GM23338 (cell line): ENCODE measurements at regions not wholly inside any gene's neighbourhood (a gene's known extent, or its start where the extent isn't known, plus 50 kb on each side); places are given as distances from the start of the nearest gene placed in this dataset.

Source experiments
- CREB1 ChIP-seq: fragments of 250-450 bp; sonication (Bioruptor Pico); IDR thresholded peaks from 2 replicates; pipeline ENCODE4 v1.5.0; 2020; ENCODE audit warnings: low read depth, mild to moderate bottlenecking, moderate library complexity
- CTCF ChIP-seq, 2 experiments: fragments of 200-600 bp in 1 of 2; sonication (generic) in 1 of 2; conservative IDR thresholded peaks; 2 replicates each; pipeline versions ENCODE4 v1.5.1 to v1.6.1; 2016 to 2017; ENCODE audit warnings: antibody characterized with exemption in 2 of 2, low read depth in 2 of 2, mild to moderate bottlenecking in 2 of 2, moderate library complexity in 1 of 2
- ETS1 ChIP-seq: IDR thresholded peaks from 2 replicates; pipeline ENCODE4 v1.6.1; 2016; ENCODE audit warnings: antibody characterized with exemption
- EZH2 ChIP-seq: fragments of 200-600 bp; sonication (generic); IDR thresholded peaks from one replicate; pipeline ENCODE4 v1.8.0; 2017; ENCODE audit warnings: antibody characterized with exemption, mild to moderate bottlenecking, low read depth; ENCODE audit not compliant: unreplicated experiment
- EZH2phosphoT487 ChIP-seq: fragments of 200-600 bp; sonication (generic); IDR thresholded peaks from one replicate; pipeline ENCODE4 v1.8.1; 2018; ENCODE audit warnings: antibody characterized with exemption; ENCODE audit not compliant: unreplicated experiment
- JUNB ChIP-seq: IDR thresholded peaks from one replicate; pipeline ENCODE4 v1.6.1; 2016; ENCODE audit warnings: antibody characterized with exemption; ENCODE audit not compliant: unreplicated experiment
- NANOG ChIP-seq: IDR thresholded peaks from 2 replicates; pipeline ENCODE4 v1.6.1; 2016; ENCODE audit warnings: antibody characterized with exemption, borderline replicate concordance
- POLR2AphosphoS5 ChIP-seq: IDR thresholded peaks from 2 replicates; pipeline ENCODE4 v1.6.1; 2016; ENCODE audit warnings: antibody characterized with exemption, low read depth
- REST ChIP-seq: IDR thresholded peaks from one replicate; pipeline ENCODE4 v1.6.1; 2018; ENCODE audit warnings: antibody characterized with exemption; ENCODE audit not compliant: unreplicated experiment
- STAT1 ChIP-seq: IDR thresholded peaks from one replicate; pipeline ENCODE4 v1.6.1; 2016; ENCODE audit warnings: antibody characterized with exemption; ENCODE audit not compliant: unreplicated experiment
- ZNF114 ChIP-seq: fragments of 250-450 bp; sonication (Bioruptor Pico); IDR thresholded peaks from 2 replicates; pipeline ENCODE4 v1.5.0; 2020; ENCODE audit warnings: mild to moderate bottlenecking, moderate library complexity
- ZNF331 ChIP-seq: fragments of 250-450 bp; sonication (Bioruptor Pico); IDR thresholded peaks from 2 replicates; pipeline ENCODE4 v1.5.0; 2020; ENCODE audit warnings: low read depth, mild to moderate bottlenecking, moderate library complexity

- TF ChIP-seq CTCF (conservative IDR thresholded peaks at IDR 0.05; ENCODE audit: low read depth in 2 of 2) (no peak), EZH2 (no peak), EZH2phosphoT487 (no peak), CREB1 (no peak), ETS1 (no peak), POLR2AphosphoS5 (no peak), REST (no peak), STAT1 (no peak), NANOG (no peak), JUNB (no peak), ZNF331 (CRISPR knock-in tag) (no peak), ZNF114 (CRISPR knock-in tag) (no peak)
Measured at GRCh38 chr6:45756606-45757005, 259.1 kb downstream of the CLIC5 start.
